A549 (cell line): ENCODE measurements at regions not wholly inside any gene's neighbourhood (a gene's known extent, or its start where the extent isn't known, plus 50 kb on each side); places are given as distances from the start of the nearest gene placed in this dataset.

Experiments
- ATAC-seq, 2 experiments: fragments of 200-7000 bp in 1 of 2; fragments of >200 bp in 1 of 2; cut with Nextera tagmentation in 1 of 2; cut with Tn5 transposase in 1 of 2; 3 replicates each; pipeline versions ENCODE4 v1.8.0 to v1.9.1; 2018 to 2020; ENCODE audit warnings: mild to moderate bottlenecking in 1 of 2, moderate library complexity in 1 of 2
- CTCF ChIA-PET: fragments of 300-600 bp; sonication (Branson Sonifier 250); formaldehyde crosslinking; extraction: SDS; loops from one replicate; lab custom pipeline; 2021; ENCODE audit warnings: antibody characterized with exemption, inconsistent platforms; lab: Yijun Ruan, JAX
- POLR2A ChIA-PET: fragments of 350-600 bp; formaldehyde crosslinking; extraction: SDS; loops from one replicate; lab custom pipeline; 2021; ENCODE audit warnings: antibody characterized with exemption, inconsistent platforms; lab: Yijun Ruan, JAX
- DNase-seq, 2 experiments: peaks; one replicate each; pipeline versions ENCODE4 v3.0.0 to v3.0.0-alpha.2; 2011 to 2016; ENCODE audit warnings: low read depth in 1 of 2, low spot score in 1 of 2
- FAIRE-seq: peaks from 2 replicates; lab custom pipeline; 2011; peaks lifted over from hg19 to GRCh38; lab: Jason Lieb, UNC
- H3K27ac ChIP-seq, 2 experiments: fragments of >200 bp; sonication (Bioruptor Twin); formaldehyde crosslinking; 3 replicates each; pipeline ENCODE4 v1.5.1; 2016 to 2017
- H3K4me1 ChIP-seq: fragments of >200 bp; sonication (Bioruptor Twin); formaldehyde crosslinking; 3 replicates; pipeline ENCODE4 v1.6.1; 2016
- H3K4me2 ChIP-seq: fragments of >200 bp; sonication (Bioruptor Twin); formaldehyde crosslinking; 3 replicates; pipeline ENCODE4 v1.6.1; 2016
- H3K4me3 ChIP-seq: fragments of >200 bp; sonication (Bioruptor Twin); formaldehyde crosslinking; 3 replicates; pipeline ENCODE4 v1.5.1; 2016
- H3K9me3 ChIP-seq: fragments of >200 bp; sonication (Bioruptor Twin); formaldehyde crosslinking; 3 replicates; pipeline ENCODE4 v1.6.1; 2016
- EHF ChIP-seq: fragments of 250-450 bp; sonication (Bioruptor Pico); IDR thresholded peaks from 2 replicates; pipeline ENCODE4 v1.5.0; 2020; ENCODE audit warnings: mild to moderate bottlenecking
- EP300 ChIP-seq, 2 experiments: fragments of >200 bp; sonication (Bioruptor Twin); formaldehyde crosslinking; IDR thresholded peaks; 2 replicates in 1 of 2; 3 replicates in 1 of 2; pipeline ENCODE4 v1.6.1; 2016 to 2017
- ESRRA ChIP-seq: fragments of 150-350 bp; IDR thresholded peaks from 2 replicates; pipeline ENCODE4 v1.6.1; 2014; ENCODE audit warnings: mild to moderate bottlenecking, low read length, borderline replicate concordance
- HOXA7 ChIP-seq: fragments of 250-450 bp; sonication (Bioruptor Pico); IDR thresholded peaks from 2 replicates; pipeline ENCODE4 v1.5.0; 2020; ENCODE audit warnings: mild to moderate bottlenecking, moderate library complexity
- JUNB ChIP-seq: fragments of >200 bp; sonication (Bioruptor Twin); formaldehyde crosslinking; IDR thresholded peaks from 2 replicates; pipeline ENCODE4 v1.6.1; 2016
- KDM1A ChIP-seq: fragments of 200-600 bp; sonication (generic); IDR thresholded peaks from 2 replicates; pipeline ENCODE4 v1.6.1; 2016; ENCODE audit warnings: low read depth, mild to moderate bottlenecking
- MAZ ChIP-seq: fragments of 150-350 bp; IDR thresholded peaks from 2 replicates; pipeline ENCODE4 v1.6.1; 2014; ENCODE audit warnings: antibody characterized with exemption, low read depth, low read length, borderline replicate concordance
- NFE2L2 ChIP-seq: fragments of 150-350 bp; conservative IDR thresholded peaks from 2 replicates; pipeline ENCODE4 v1.6.1; 2014; ENCODE audit warnings: low read length
- PHF8 ChIP-seq: fragments of 200-600 bp; sonication (generic); IDR thresholded peaks from 2 replicates; pipeline ENCODE4 v1.6.1; 2016; ENCODE audit warnings: low read depth, mild to moderate bottlenecking, antibody characterized with exemption, moderate library complexity, borderline replicate concordance
- POLR2A ChIP-seq: IDR thresholded peaks from 2 replicates; pipeline ENCODE4 v1.6.1; 2012; ENCODE audit warnings: mild to moderate bottlenecking, low read length
- RCOR1 ChIP-seq: fragments of 150-350 bp; IDR thresholded peaks from 2 replicates; pipeline ENCODE4 v1.6.1; 2014; ENCODE audit warnings: antibody characterized with exemption, low read length, low read depth
- RNF2 ChIP-seq: fragments of 200-600 bp; sonication (generic); IDR thresholded peaks from 2 replicates; pipeline ENCODE4 v1.6.1; 2016; ENCODE audit warnings: low read depth, mild to moderate bottlenecking, antibody characterized with exemption, moderate library complexity, borderline replicate concordance
- SMC3 ChIP-seq: fragments of >200 bp; sonication (Bioruptor Twin); formaldehyde crosslinking; IDR thresholded peaks from 3 replicates; pipeline ENCODE4 v1.6.1; 2018; ENCODE audit warnings: inconsistent platforms
- SREBF2 ChIP-seq: fragments of 450-650 bp; IDR thresholded peaks from 2 replicates; pipeline ENCODE4 v1.6.1; 2014; ENCODE audit warnings: mild to moderate bottlenecking, moderate library complexity
- TFCP2L1 ChIP-seq: fragments of 250-450 bp; sonication (Bioruptor Pico); IDR thresholded peaks from 2 replicates; pipeline ENCODE4 v1.5.0; 2021; ENCODE audit warnings: mild to moderate bottlenecking
- WGBS: methylation state at CpG from one replicate; pipeline ENCODE4 v1.1.6; 2017; ENCODE audit errors: missing lambda C conversion rate; 5-methylcytosine and 5-hydroxymethylcytosine counted together
- TF ChIP-seq, protein P1 (sequence below): fragments of 250-450 bp; sonication (Bioruptor Pico); IDR thresholded peaks from 2 replicates; pipeline ENCODE4 v1.5.0; 2021; ENCODE audit warnings: mild to moderate bottlenecking, moderate library complexity, borderline replicate concordance
- TF ChIP-seq, protein P2 (sequence below): fragments of >200 bp; sonication (Bioruptor Twin); formaldehyde crosslinking; IDR thresholded peaks from 3 replicates; pipeline ENCODE4 v1.5.1; 2016
- TF ChIP-seq, protein P3 (sequence below): fragments of 450-650 bp; IDR thresholded peaks from 2 replicates; pipeline ENCODE4 v1.6.1; 2014; ENCODE audit warnings: antibody characterized with exemption

DNA sequence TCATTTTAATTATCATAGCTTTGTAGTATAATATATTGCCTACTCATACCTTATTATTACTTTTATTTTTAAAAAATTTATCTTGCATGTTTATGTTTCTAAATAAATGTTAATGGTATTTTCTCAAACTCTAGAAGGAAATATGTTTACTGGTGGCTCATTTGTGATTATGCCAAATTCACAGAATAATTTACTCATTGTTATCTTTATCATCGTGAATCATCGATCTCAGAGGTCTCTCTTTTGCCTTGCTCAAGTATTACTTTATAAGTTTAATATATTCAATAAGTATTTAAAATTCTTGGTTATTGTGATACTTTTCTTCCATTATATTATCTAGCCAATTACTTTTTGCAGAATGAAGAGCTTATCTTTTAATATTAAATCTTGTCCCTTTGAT, 836.7 kb upstream of the ADAMTS5 start:
- POLR2A ChIA-PET, result no interaction called here
- FAIRE-seq (no peak), DNase-seq (no peak), ATAC-seq (no peak)
- Histone ChIP-seq H3K4me2 (no peak overlapping the region), H3K4me1 (no peaks in the 10 kb centered on the region), H3K4me3 (no peak overlapping the region), H3K27ac (no peak overlapping the region), H3K9me3 (no peaks in the 10 kb centered on the region)
- WGBS, result 42% methylated on average over 2 of the region's 2 CpGs
- CTCF ChIA-PET, result no interaction called here
- TF ChIP-seq MAZ, result no peak
- TF ChIP-seq, protein P1, sequence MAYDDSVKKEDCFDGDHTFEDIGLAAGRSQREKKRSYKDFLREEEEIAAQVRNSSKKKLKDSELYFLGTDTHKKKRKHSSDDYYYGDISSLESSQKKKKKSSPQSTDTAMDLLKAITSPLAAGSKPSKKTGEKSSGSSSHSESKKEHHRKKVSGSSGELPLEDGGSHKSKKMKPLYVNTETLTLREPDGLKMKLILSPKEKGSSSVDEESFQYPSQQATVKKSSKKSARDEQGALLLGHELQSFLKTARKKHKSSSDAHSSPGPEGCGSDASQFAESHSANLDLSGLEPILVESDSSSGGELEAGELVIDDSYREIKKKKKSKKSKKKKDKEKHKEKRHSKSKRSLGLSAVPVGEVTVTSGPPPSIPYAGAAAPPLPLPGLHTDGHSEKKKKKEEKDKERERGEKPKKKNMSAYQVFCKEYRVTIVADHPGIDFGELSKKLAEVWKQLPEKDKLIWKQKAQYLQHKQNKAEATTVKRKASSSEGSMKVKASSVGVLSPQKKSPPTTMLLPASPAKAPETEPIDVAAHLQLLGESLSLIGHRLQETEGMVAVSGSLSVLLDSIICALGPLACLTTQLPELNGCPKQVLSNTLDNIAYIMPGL, result no peak
- TF ChIP-seq RNF2, result no peak

DNA sequence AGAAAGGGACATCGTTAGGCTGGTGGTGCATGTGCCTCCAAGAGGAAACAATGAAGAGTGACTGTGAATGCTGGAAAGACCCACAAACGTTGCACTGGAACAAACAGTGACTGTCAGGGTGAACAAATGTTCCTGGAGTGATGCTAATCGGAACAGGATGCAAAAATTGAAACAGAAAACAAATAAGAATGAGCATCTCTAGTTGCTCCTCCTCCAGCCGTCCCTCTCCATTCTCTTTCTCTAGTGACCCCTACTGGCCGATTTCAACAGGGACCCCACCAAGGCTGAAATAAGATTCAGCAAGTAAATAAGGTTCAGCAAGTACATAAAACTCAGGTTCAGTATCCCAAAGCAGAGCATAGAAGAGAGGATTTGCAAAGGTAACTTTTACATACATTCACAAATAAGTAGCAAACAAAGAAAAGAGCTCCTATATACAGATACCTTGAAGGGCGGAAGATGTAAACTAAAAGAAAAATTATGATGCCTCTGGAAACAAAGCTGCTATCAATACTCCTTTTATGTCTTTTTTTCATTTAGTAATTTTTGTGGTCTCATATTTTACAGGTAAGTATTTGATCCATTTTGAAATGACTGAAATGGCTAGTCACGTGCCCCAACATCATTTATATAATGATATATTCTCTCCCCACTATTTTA, 836.1 kb upstream of the ADAMTS5 start:
- CTCF ChIA-PET, result no interaction called here
- no peaks in the 10 kb centered on the region for H3K9me3 ChIP-seq
- POLR2A ChIA-PET, result no interaction called here
- DNase-seq, result peak in 1 of 2 experiments; percentile 16
- H3K4me2 ChIP-seq, result no peak overlapping the region
- no peaks in the 10 kb centered on the region for H3K4me1 ChIP-seq
- 0 out of 6 replicates have a peak, but pooled peaks of 1 of the 2 experiments have one; percentile 34 for ATAC-seq
- WGBS, result 14% methylated on average over 7 of the region's 7 CpGs
- no peak overlapping the region for H3K4me3 ChIP-seq
- FAIRE-seq, result no peak
- no peak overlapping the region for H3K27ac ChIP-seq
- TF ChIP-seq, protein P2, sequence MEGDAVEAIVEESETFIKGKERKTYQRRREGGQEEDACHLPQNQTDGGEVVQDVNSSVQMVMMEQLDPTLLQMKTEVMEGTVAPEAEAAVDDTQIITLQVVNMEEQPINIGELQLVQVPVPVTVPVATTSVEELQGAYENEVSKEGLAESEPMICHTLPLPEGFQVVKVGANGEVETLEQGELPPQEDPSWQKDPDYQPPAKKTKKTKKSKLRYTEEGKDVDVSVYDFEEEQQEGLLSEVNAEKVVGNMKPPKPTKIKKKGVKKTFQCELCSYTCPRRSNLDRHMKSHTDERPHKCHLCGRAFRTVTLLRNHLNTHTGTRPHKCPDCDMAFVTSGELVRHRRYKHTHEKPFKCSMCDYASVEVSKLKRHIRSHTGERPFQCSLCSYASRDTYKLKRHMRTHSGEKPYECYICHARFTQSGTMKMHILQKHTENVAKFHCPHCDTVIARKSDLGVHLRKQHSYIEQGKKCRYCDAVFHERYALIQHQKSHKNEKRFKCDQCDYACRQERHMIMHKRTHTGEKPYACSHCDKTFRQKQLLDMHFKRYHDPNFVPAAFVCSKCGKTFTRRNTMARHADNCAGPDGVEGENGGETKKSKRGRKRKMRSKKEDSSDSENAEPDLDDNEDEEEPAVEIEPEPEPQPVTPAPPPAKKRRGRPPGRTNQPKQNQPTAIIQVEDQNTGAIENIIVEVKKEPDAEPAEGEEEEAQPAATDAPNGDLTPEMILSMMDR, result 0 out of 3 replicates have a peak, but pooled peaks have one; percentile 11
- no peak for TF ChIP-seq EHF

DNA sequence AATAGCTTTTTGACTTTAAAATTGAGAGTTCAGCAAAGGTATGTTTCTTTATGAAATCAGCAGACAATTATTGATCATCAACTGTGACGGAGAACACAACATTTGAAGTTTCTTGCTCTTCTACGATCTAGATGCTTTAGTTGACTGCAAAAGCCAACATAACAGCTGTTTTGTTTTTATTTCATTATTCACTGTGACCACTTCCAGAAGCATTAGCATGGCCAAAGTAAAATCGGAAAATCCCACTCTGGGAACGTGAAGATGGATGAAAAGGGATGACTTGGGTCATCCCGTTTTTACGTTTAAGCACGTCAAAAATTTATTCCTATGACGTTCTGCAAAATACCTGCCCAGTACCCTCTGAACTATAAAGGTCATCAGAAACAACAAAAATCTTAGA, 833.0 kb upstream of the ADAMTS5 start:
- Histone ChIP-seq H3K9me3 (no peaks in the 10 kb centered on the region), H3K4me1 (no peaks in the 10 kb centered on the region)
- TF ChIP-seq RCOR1, result no peak
- no peak for TF ChIP-seq NFE2L2
- no peak for TF ChIP-seq RNF2
- TF ChIP-seq, protein P3, sequence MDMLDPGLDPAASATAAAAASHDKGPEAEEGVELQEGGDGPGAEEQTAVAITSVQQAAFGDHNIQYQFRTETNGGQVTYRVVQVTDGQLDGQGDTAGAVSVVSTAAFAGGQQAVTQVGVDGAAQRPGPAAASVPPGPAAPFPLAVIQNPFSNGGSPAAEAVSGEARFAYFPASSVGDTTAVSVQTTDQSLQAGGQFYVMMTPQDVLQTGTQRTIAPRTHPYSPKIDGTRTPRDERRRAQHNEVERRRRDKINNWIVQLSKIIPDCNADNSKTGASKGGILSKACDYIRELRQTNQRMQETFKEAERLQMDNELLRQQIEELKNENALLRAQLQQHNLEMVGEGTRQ, result no peak
- TF ChIP-seq ESRRA, result no peak
- TF ChIP-seq JUNB, result no peak
- TF ChIP-seq, all 56 proteins: peak for 0
- H3K27ac ChIP-seq, result no peak overlapping the region
- ChIA-PET CTCF (no interaction called here), POLR2A (no interaction called here)
- WGBS, result 21% methylated on average over 8 of the region's 8 CpGs
- FAIRE-seq, result no peak
- no peak for ATAC-seq
- no peak overlapping the region for H3K4me3 ChIP-seq
- DNase-seq, result no peak
- no peak overlapping the region for H3K4me2 ChIP-seq

DNA sequence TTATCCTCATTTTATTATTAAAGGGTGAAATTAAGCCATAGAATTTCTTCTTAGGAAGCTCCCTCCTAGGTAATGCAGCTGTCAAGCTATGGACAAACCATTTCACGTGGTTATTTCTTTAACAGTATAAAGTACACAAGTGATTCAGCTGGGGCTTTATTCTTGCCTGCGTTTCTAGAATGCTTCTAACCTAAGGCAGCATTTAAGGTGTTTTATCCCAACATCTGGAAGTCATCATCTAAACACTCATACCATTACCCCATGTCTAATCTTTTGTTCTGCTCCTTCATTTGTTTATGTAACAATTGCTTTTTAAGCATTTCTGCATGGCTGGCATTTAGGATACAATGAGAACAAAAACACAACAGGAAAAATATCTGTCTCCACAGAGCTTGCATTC, 829.2 kb upstream of the ADAMTS5 start:
- Histone ChIP-seq H3K9me3 (no peaks in the 10 kb centered on the region), H3K27ac (no peak overlapping the region), H3K4me2 (no peak overlapping the region), H3K4me1 (no peaks in the 10 kb centered on the region), H3K4me3 (no peak overlapping the region)
- TF ChIP-seq SMC3 (no peak), TFCP2L1 (CRISPR knock-in tag) (no peak), SREBF2 (no peak), POLR2A (no peak), KDM1A (no peak), PHF8 (no peak), HOXA7 (CRISPR knock-in tag) (no peak), EP300 (IDR thresholded peaks at IDR 0.05) (no peak)
- ChIA-PET CTCF (no interaction called here), POLR2A (no interaction called here)
- 2% methylated on average over 2 of the region's 2 CpGs for WGBS
- FAIRE-seq, result no peak
- no peak for DNase-seq
- no peak for ATAC-seq
